A673 (cell line): ENCODE measurements at regions not wholly inside any gene's neighbourhood (a gene's known extent, or its start where the extent isn't known, plus 50 kb on each side); places are given as distances from the start of the nearest gene placed in this dataset.

Experiments used
- BruUV-seq: library from RNA; stranded (reverse); fragments of 400-500 nt; replicated peaks from 2 replicates; lab custom pipeline; 2021; lab: Mats Ljungman, UMichigan
- CTCF ChIA-PET: fragments of 300-600 bp; sonication (Branson Sonifier 250); formaldehyde crosslinking; loops from one replicate; lab custom pipeline; 2022; ENCODE audit warnings: antibody characterized with exemption; lab: Charles Lee
- POLR2A ChIA-PET: fragments of 300-600 bp; sonication (Branson Sonifier 250); formaldehyde crosslinking; loops from one replicate; lab custom pipeline; 2022; ENCODE audit warnings: antibody characterized with exemption; ENCODE audit not compliant: low non-redundant PET; lab: Charles Lee
- DNase-seq: peaks from one replicate; pipeline ENCODE4 v3.0.0-alpha.2; 2015; ENCODE audit warnings: low spot score
- H3K27ac ChIP-seq: fragments of 200-600 bp; sonication (generic); 2 replicates; pipeline ENCODE4 v1.5.1; 2016; ENCODE audit warnings: mixed run types, low read depth, mild to moderate bottlenecking, mixed read lengths, antibody characterized with exemption, low read length; ENCODE audit not compliant: poor library complexity, severe bottlenecking
- H3K27me3 ChIP-seq: fragments of 200-600 bp; sonication (generic); replicated peaks from 2 replicates; pipeline ENCODE4 v1.6.1; 2017; ENCODE audit warnings: mixed run types, low read depth, mild to moderate bottlenecking, mixed read lengths, antibody characterized with exemption, low read length; ENCODE audit not compliant: insufficient read depth, poor library complexity
- H3K36me3 ChIP-seq: fragments of 200-600 bp; sonication (generic); 2 replicates; pipeline ENCODE4 v1.6.1; 2016; ENCODE audit warnings: mixed run types, mild to moderate bottlenecking, mixed read lengths, antibody characterized with exemption, low read length; ENCODE audit not compliant: insufficient read depth, poor library complexity, severe bottlenecking
- H3K4me1 ChIP-seq: fragments of 200-600 bp; sonication (generic); 2 replicates; pipeline ENCODE4 v1.6.1; 2017; ENCODE audit warnings: mixed run types, mild to moderate bottlenecking, mixed read lengths, antibody characterized with exemption, low read length; ENCODE audit not compliant: insufficient read depth, poor library complexity, severe bottlenecking
- H3K4me3 ChIP-seq: fragments of 200-600 bp; sonication (generic); 2 replicates; pipeline ENCODE4 v1.5.1; 2016; ENCODE audit warnings: low read depth, mixed run types, mild to moderate bottlenecking, mixed read lengths, low read length; ENCODE audit not compliant: poor library complexity, severe bottlenecking
- H3K9me3 ChIP-seq: fragments of 200-600 bp; sonication (generic); 2 replicates; pipeline ENCODE4 v1.6.1; 2016; ENCODE audit warnings: mixed run types, low read depth, mild to moderate bottlenecking, mixed read lengths, antibody characterized with exemption, low read length; ENCODE audit not compliant: poor library complexity, severe bottlenecking
- EZH2 ChIP-seq: fragments of 200-600 bp; sonication (generic); IDR thresholded peaks from 2 replicates; pipeline ENCODE4 v1.6.1; 2017; ENCODE audit warnings: borderline replicate concordance, low read depth, mild to moderate bottlenecking, mixed read lengths, antibody characterized with exemption, low read length; ENCODE audit not compliant: poor library complexity, severe bottlenecking
- intact Hi-C: fragments of 100-400 bp; cut with micrococcal nuclease; formaldehyde crosslinking; loops from one replicate; pipeline ENCODE4 v1.10.0; 2022; ENCODE audit not compliant: unreplicated experiment
- TF ChIP-seq, protein P1 (sequence below): fragments of 300-800, 200-600 bp; sonication (generic); conservative IDR thresholded peaks from 2 replicates; pipeline ENCODE4 v1.5.1; 2017; ENCODE audit warnings: low read depth, mild to moderate bottlenecking, antibody characterized with exemption, low read length, moderate library complexity, mixed read lengths

DNA sequence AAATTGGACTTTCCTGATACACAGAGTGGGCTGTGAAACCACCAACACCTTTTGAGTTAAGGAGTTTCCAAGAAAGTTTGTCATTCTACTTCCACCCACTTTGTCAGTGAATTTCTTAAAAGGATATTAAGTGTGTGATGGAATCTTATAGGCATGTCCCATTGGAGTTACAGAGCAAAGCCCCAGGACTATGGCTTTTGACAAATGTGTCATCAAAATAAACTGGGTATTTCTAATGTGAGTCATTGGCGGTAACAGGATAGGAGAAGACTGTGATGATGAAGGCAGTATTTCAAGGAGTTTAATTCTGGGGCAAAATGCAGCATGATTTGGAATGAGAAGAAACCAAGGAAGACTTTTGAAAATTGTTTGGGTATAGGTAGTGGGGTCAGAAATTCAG, 1013.8 kb upstream of the EEF2KMT start:
- Histone ChIP-seq H3K36me3 (no peaks in the 10 kb centered on the region), H3K4me3 (no peak overlapping the region), H3K27me3 (no peaks in the 10 kb centered on the region), H3K4me1 (no peaks in the 10 kb centered on the region), H3K9me3 (no peaks in the 10 kb centered on the region), H3K27ac (no peak overlapping the region)
- no peak for DNase-seq
- TF ChIP-seq, protein P1, sequence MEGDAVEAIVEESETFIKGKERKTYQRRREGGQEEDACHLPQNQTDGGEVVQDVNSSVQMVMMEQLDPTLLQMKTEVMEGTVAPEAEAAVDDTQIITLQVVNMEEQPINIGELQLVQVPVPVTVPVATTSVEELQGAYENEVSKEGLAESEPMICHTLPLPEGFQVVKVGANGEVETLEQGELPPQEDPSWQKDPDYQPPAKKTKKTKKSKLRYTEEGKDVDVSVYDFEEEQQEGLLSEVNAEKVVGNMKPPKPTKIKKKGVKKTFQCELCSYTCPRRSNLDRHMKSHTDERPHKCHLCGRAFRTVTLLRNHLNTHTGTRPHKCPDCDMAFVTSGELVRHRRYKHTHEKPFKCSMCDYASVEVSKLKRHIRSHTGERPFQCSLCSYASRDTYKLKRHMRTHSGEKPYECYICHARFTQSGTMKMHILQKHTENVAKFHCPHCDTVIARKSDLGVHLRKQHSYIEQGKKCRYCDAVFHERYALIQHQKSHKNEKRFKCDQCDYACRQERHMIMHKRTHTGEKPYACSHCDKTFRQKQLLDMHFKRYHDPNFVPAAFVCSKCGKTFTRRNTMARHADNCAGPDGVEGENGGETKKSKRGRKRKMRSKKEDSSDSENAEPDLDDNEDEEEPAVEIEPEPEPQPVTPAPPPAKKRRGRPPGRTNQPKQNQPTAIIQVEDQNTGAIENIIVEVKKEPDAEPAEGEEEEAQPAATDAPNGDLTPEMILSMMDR, result no peak
- BruUV-seq, result no TSS peak
- intact Hi-C loops, result no loop called here
- POLR2A ChIA-PET, result no interaction called here
- CTCF ChIA-PET, result no interaction called here

DNA sequence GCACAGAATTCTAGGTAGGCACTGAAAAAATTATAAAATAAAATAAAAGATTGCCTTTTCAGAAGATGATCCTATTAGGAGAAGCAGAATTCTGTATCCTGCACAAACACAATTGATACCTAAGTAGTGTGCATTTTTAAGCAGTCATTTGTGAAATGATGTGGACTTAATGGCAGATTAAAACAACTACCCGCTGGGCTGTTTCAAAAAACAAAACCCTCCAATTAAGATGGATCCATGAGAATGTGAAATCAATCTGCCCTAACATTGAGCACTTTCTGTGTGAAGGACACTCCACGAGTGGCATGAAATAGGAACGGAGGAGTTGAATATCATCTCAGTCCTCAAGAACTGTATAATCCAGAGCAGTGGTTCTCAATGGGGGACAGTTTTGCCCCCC, 1012.8 kb upstream of the EEF2KMT start:
- CTCF ChIA-PET, result no interaction called here
- Histone ChIP-seq H3K4me1 (no peaks in the 10 kb centered on the region), H3K27ac (no peak overlapping the region), H3K36me3 (no peaks in the 10 kb centered on the region), H3K9me3 (no peaks in the 10 kb centered on the region), H3K4me3 (no peak overlapping the region), H3K27me3 (no peaks in the 10 kb centered on the region)
- intact Hi-C loops, result no loop called here
- no TSS peak for BruUV-seq
- DNase-seq, result no peak
- TF ChIP-seq, protein P1, result no peak
- no peak for TF ChIP-seq EZH2
- POLR2A ChIA-PET, result no interaction called here

DNA sequence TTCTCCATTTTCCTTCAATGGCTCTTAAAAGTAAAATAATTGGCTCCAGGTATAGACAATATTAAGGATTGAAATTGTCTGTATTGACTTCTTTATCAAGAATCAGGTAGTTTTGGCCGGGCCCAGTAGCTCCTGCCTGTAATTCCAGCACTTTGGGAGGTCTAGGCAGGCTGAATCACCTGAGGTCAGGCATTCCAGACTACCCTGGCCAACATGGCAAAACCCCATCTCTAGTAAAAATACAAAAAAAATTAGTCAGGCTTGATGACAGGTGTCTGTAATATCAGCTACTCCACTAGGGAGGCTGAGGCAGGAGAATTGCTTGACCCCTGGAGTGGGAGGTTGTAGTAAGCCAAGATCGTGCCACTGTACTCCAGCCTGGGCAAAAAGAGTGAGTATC, 1008.5 kb upstream of the EEF2KMT start:
- no peaks in the 10 kb centered on the region for H3K36me3 ChIP-seq
- no peak overlapping the region for H3K27ac ChIP-seq
- POLR2A ChIA-PET, result no interaction called here
- DNase-seq, result no peak
- intact Hi-C loops, result no loop called here
- peaks cover 4% of the 10 kb centered on the region for H3K9me3 ChIP-seq
- CTCF ChIA-PET, result no interaction called here
- H3K27me3 ChIP-seq, result no peaks in the 10 kb centered on the region
- no TSS peak for BruUV-seq
- no peak overlapping the region for H3K4me3 ChIP-seq
- no peaks in the 10 kb centered on the region for H3K4me1 ChIP-seq
- TF ChIP-seq, protein P1, result no peak
- no peak for TF ChIP-seq EZH2
